ENCODE measurements at regions not wholly inside any gene's neighbourhood (a gene's known extent, or its start where the extent isn't known, plus 50 kb on each side); places are given as distances from the start of the nearest gene placed in this dataset.

DNA sequence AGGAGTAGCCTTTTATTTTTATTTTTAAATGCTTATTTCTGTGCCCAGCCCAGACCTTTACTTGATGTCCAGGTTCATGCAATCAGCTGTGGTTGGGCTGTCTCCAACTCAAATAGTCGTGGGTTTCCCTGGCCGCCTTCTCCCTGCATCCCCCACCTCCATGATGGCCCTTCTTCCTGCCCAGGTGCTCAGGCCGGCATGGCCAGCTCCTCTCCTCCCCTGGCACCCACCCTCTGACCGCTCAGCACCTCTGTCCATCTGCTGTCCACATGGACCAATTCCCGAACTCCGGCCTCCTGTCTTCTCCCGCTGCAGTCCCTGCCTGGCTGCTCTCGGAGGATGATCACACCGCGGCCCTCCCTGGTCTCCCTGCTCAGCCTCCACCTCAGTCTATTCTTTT is 81.2 kb upstream of the SULF2 start:
- TF ChIP-seq TEAD4 (IDR thresholded peaks at IDR 0.05) (no peak), CREB1 (IDR thresholded peaks at IDR 0.05; ENCODE audit: low read depth) (no peak), CEBPB (IDR thresholded peaks at IDR 0.05) (no peak), YY1 (IDR thresholded peaks at IDR 0.05; ENCODE audit: low read depth) (no peak), ZBTB7A (IDR thresholded peaks at IDR 0.05; ENCODE audit: low read depth) (no peak), TAF1 (IDR thresholded peaks at IDR 0.05; ENCODE audit: low read depth) (no peak)
- TF ChIP-seq, protein P1, sequence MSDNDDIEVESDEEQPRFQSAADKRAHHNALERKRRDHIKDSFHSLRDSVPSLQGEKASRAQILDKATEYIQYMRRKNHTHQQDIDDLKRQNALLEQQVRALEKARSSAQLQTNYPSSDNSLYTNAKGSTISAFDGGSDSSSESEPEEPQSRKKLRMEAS (IDR thresholded peaks at IDR 0.05): no peak

All from Ishikawa (cell line).